DOHH2 (cell line): ENCODE measurements at regions not wholly inside any gene's neighbourhood (a gene's known extent, or its start where the extent isn't known, plus 50 kb on each side); places are given as distances from the start of the nearest gene placed in this dataset.

Experiments used
- H3F3A ChIP-seq: fragments of 200-600 bp; sonication (generic), shearing (Covaris generic); 2 replicates; pipeline ENCODE4 v1.6.0; 2016; ENCODE audit warnings: antibody characterized with exemption, mild to moderate bottlenecking; ENCODE audit not compliant: control insufficient read depth, insufficient read depth
- H3K27ac ChIP-seq: fragments of 200-600 bp; sonication (generic); 2 replicates; pipeline ENCODE4 v1.5.1; 2014; ENCODE audit warnings: low read depth, mild to moderate bottlenecking, low read length, moderate library complexity
- H3K27me3 ChIP-seq: fragments of 200-600 bp; sonication (generic); 2 replicates; pipeline ENCODE4 v1.6.1; 2014; ENCODE audit warnings: mild to moderate bottlenecking, low read length, mixed read lengths; ENCODE audit not compliant: control insufficient read depth
- H3K36me3 ChIP-seq: fragments of 200-600 bp; sonication (generic); 2 replicates; pipeline ENCODE4 v1.6.1; 2014; ENCODE audit warnings: mild to moderate bottlenecking, low read length, moderate library complexity, mixed read lengths; ENCODE audit not compliant: control insufficient read depth
- H3K4me1 ChIP-seq: fragments of 200-600 bp; sonication (generic); 2 replicates; pipeline ENCODE4 v1.6.1; 2014; ENCODE audit warnings: mild to moderate bottlenecking, low read length, mixed read lengths; ENCODE audit not compliant: control insufficient read depth
- H3K4me2 ChIP-seq: fragments of 200-600 bp; sonication (generic); 2 replicates; pipeline ENCODE4 v1.6.0; 2014; ENCODE audit warnings: mild to moderate bottlenecking, low read length, moderate library complexity
- H3K4me3 ChIP-seq: fragments of 200-600 bp; sonication (generic); 2 replicates; pipeline ENCODE4 v1.5.1; 2014; ENCODE audit warnings: mild to moderate bottlenecking, low read length, mixed read lengths
- H3K79me2 ChIP-seq: fragments of 200-600 bp; sonication (generic); 2 replicates; pipeline ENCODE4 v1.6.1; 2014; ENCODE audit warnings: mild to moderate bottlenecking, low read length, mixed read lengths; ENCODE audit not compliant: control insufficient read depth
- H3K9me2 ChIP-seq: fragments of 200-600 bp; sonication (generic); replicated peaks from 2 replicates; pipeline ENCODE4 v1.6.1; 2014; ENCODE audit warnings: mild to moderate bottlenecking, low read length, mixed read lengths; ENCODE audit not compliant: control insufficient read depth
- H3K9me3 ChIP-seq: fragments of 200-600 bp; sonication (generic); 2 replicates; pipeline ENCODE4 v1.6.1; 2014; ENCODE audit warnings: antibody characterized with exemption, low read length, mixed read lengths; ENCODE audit not compliant: control insufficient read depth, insufficient read depth
- H4K20me1 ChIP-seq: fragments of 200-600 bp; sonication (generic); 2 replicates; pipeline ENCODE4 v1.6.0; 2014; ENCODE audit warnings: low read depth, mild to moderate bottlenecking, antibody characterized with exemption, low read length, moderate library complexity; ENCODE audit not compliant: control insufficient read depth, insufficient read depth
- CTCF ChIP-seq: fragments of 200-600 bp; sonication (generic); IDR thresholded peaks from one replicate; pipeline ENCODE4 v1.5.1; 2014; ENCODE audit warnings: antibody characterized with exemption, mild to moderate bottlenecking, low read depth, low read length; ENCODE audit not compliant: poor library complexity, severe bottlenecking
- EZH2phosphoT487 ChIP-seq: fragments of 200-600 bp; sonication (generic); IDR thresholded peaks from 2 replicates; pipeline ENCODE4 v1.6.1; 2017; ENCODE audit warnings: borderline replicate concordance, mild to moderate bottlenecking, antibody characterized with exemption, low read length, moderate library complexity, mixed read lengths

- Histone ChIP-seq H3K36me3 (no peaks in the 10 kb centered on the region), H3K4me2 (no peak overlapping the region), H3F3A (no peaks in the 10 kb centered on the region), H3K27ac (no peak overlapping the region), H3K4me1 (no peaks in the 10 kb centered on the region), H4K20me1 (no peaks in the 10 kb centered on the region), H3K4me3 (no peak overlapping the region), H3K27me3 (no peaks in the 10 kb centered on the region), H3K79me2 (no peaks in the 10 kb centered on the region), H3K9me3 (no peaks in the 10 kb centered on the region), H3K9me2 (no peaks in the 10 kb centered on the region)
- TF ChIP-seq EZH2phosphoT487, result no peak
- no peak for TF ChIP-seq CTCF
Observed at GRCh38 chr18:24560511-24560981, 100.1 kb downstream of the HRH4 start.

GRCh38 chr18:24561369-24561965 lies 101.0 kb downstream of the HRH4 start:
- Histone ChIP-seq H3K36me3 (no peaks in the 10 kb centered on the region), H3K4me3 (no peak overlapping the region), H3K79me2 (no peaks in the 10 kb centered on the region), H3K4me1 (no peaks in the 10 kb centered on the region), H4K20me1 (no peaks in the 10 kb centered on the region), H3F3A (no peaks in the 10 kb centered on the region), H3K9me2 (no peaks in the 10 kb centered on the region), H3K27me3 (no peaks in the 10 kb centered on the region), H3K9me3 (no peaks in the 10 kb centered on the region), H3K4me2 (no peak overlapping the region), H3K27ac (no peak overlapping the region)
- no peak for TF ChIP-seq CTCF
- TF ChIP-seq EZH2phosphoT487, result no peak

- Histone ChIP-seq H3K9me3 (no peaks in the 10 kb centered on the region), H3K9me2 (no peaks in the 10 kb centered on the region), H3K79me2 (no peaks in the 10 kb centered on the region), H3F3A (no peaks in the 10 kb centered on the region), H3K27me3 (no peaks in the 10 kb centered on the region), H3K4me2 (no peak overlapping the region), H3K4me1 (no peaks in the 10 kb centered on the region), H3K27ac (no peak overlapping the region), H3K4me3 (no peak overlapping the region), H3K36me3 (no peaks in the 10 kb centered on the region), H4K20me1 (no peaks in the 10 kb centered on the region)
- TF ChIP-seq EZH2phosphoT487 (no peak), CTCF (no peak)
Observed at GRCh38 chr18:24567199-24567598, 106.8 kb downstream of the HRH4 start.
